GM12878 (cell line): ENCODE measurements at regions not wholly inside any gene's neighbourhood (a gene's known extent, or its start where the extent isn't known, plus 50 kb on each side); places are given as distances from the start of the nearest gene placed in this dataset.
A peak's percentile ranks its signal among the peaks of the same experiment; 100 is the strongest.

Source experiments
- ATAC-seq: fragments of 200-7000 bp; cut with Tn5 transposase; 3 replicates; pipeline ENCODE4 v1.9.1; 2020; ENCODE audit warnings: mild to moderate bottlenecking, moderate library complexity
- BruUV-seq: library from RNA; stranded (reverse); fragments of 400-500 nt; replicated peaks from 2 replicates; lab custom pipeline; 2021; lab: Mats Ljungman, UMichigan
- CTCF ChIA-PET: fragments of 300-600 bp; sonication (Branson Sonifier 250); formaldehyde crosslinking; extraction: SDS; loops from one replicate; lab custom pipeline; 2021; ENCODE audit warnings: inconsistent platforms; lab: Yijun Ruan, JAX
- POLR2A ChIA-PET: fragments of 350-600 bp; formaldehyde crosslinking; extraction: SDS; loops from one replicate; lab custom pipeline; 2021; ENCODE audit warnings: inconsistent platforms; lab: Charles Lee
- RAD21 ChIA-PET: fragments of 300-600 bp; sonication (Branson Sonifier 250); formaldehyde crosslinking; loops from one replicate; lab custom pipeline; 2023; ENCODE audit warnings: antibody characterized with exemption; ENCODE audit not compliant: unreplicated experiment; lab: Charles Lee
- SMC1A ChIA-PET: fragments of 300-600 bp; sonication (Branson Sonifier 250); formaldehyde crosslinking; loops from one replicate; lab custom pipeline; 2023; ENCODE audit not compliant: unreplicated experiment, uncharacterized antibody; lab: Charles Lee
- DNase-seq: peaks from one replicate; pipeline ENCODE4 v3.0.0-alpha.2; 2011; ENCODE audit warnings: low read depth, low spot score
- FAIRE-seq: peaks from 3 replicates; lab custom pipeline; 2011; peaks lifted over from hg19 to GRCh38; lab: Jason Lieb, UNC
- H2AFZ ChIP-seq: 2 replicates; pipeline ENCODE4 v1.6.0; 2011; ENCODE audit warnings: low read depth, low read length, control low read depth; ENCODE audit not compliant: control insufficient read depth
- H3K27ac ChIP-seq: 2 replicates; pipeline ENCODE4 v1.5.1; 2011; ENCODE audit warnings: control low read depth; ENCODE audit not compliant: control insufficient read depth, insufficient read depth
- H3K27me3 ChIP-seq, 2 experiments: replicated peaks in 1 of 2; 2 replicates each; pipeline versions ENCODE4 v1.6.0 to v1.6.1; 2011; ENCODE audit warnings: low read length in 1 of 2; ENCODE audit not compliant: control insufficient read depth in 2 of 2, insufficient read depth in 2 of 2
- H3K36me3 ChIP-seq, 2 experiments: 2 replicates each; pipeline ENCODE4 v1.5.1; 2011; ENCODE audit warnings: low read length in 1 of 2; ENCODE audit not compliant: control insufficient read depth in 2 of 2, insufficient read depth in 2 of 2
- H3K4me1 ChIP-seq: 2 replicates; pipeline ENCODE4 v1.6.1; 2011; ENCODE audit warnings: mild to moderate bottlenecking, low read length, moderate library complexity, mixed read lengths; ENCODE audit not compliant: control insufficient read depth, insufficient read depth
- H3K4me2 ChIP-seq: 2 replicates; pipeline ENCODE4 v1.6.0; 2011; ENCODE audit warnings: control low read depth; ENCODE audit not compliant: control insufficient read depth, insufficient read depth
- H3K4me3 ChIP-seq: fragments of 200-600 bp; sonication (generic); 2 replicates; pipeline ENCODE4 v1.5.1; 2016
- H3K79me2 ChIP-seq: 2 replicates; pipeline ENCODE4 v1.6.0; 2011; ENCODE audit warnings: low read length; ENCODE audit not compliant: control insufficient read depth, insufficient read depth
- H3K9ac ChIP-seq: 2 replicates; pipeline ENCODE4 v1.8.0; 2011; ENCODE audit warnings: low read length, control low read depth, mixed read lengths; ENCODE audit not compliant: control insufficient read depth, insufficient read depth
- H3K9me3 ChIP-seq: replicated peaks from 3 replicates; pipeline ENCODE4 v1.5.1; 2011; ENCODE audit warnings: mild to moderate bottlenecking, low read length; ENCODE audit not compliant: control insufficient read depth, insufficient read depth
- H4K20me1 ChIP-seq: 2 replicates; pipeline ENCODE4 v1.6.0; 2011; ENCODE audit not compliant: control insufficient read depth, insufficient read depth
- BACH1 ChIP-seq: fragments of 450-650 bp; IDR thresholded peaks from 2 replicates; pipeline ENCODE4 v1.6.1; 2017; ENCODE audit warnings: mild to moderate bottlenecking, borderline replicate concordance
- BMI1 ChIP-seq: fragments of 450-650 bp; IDR thresholded peaks from 2 replicates; pipeline ENCODE4 v1.6.1; 2016; ENCODE audit warnings: mild to moderate bottlenecking, moderate library complexity, borderline replicate concordance
- CEBPB ChIP-seq, 2 experiments: fragments of 150-350 bp in 1 of 2; IDR thresholded peaks; 2 replicates each; pipeline ENCODE4 v1.6.1; 2012 to 2014; ENCODE audit warnings: low read depth in 2 of 2, low read length in 2 of 2, borderline replicate concordance in 1 of 2, inconsistent platforms in 1 of 2
- DPF2 ChIP-seq: fragments of 450-650 bp; IDR thresholded peaks from 2 replicates; pipeline ENCODE4 v1.6.1; 2017; ENCODE audit warnings: mild to moderate bottlenecking
- ESRRA ChIP-seq: IDR thresholded peaks from 2 replicates; pipeline ENCODE4 v1.6.1; 2012; ENCODE audit warnings: mild to moderate bottlenecking, low read length, improper control_type of control experiment
- HDAC6 ChIP-seq: fragments of 200-600 bp; sonication (generic); IDR thresholded peaks from one replicate; pipeline ENCODE4 v1.8.0; 2017; ENCODE audit warnings: antibody characterized with exemption; ENCODE audit not compliant: unreplicated experiment
- IKZF1 ChIP-seq: fragments of 450-650 bp; conservative IDR thresholded peaks from 2 replicates; pipeline ENCODE4 v1.6.1; 2017; ENCODE audit warnings: antibody characterized with exemption, mild to moderate bottlenecking
- IKZF2 ChIP-seq, 2 experiments: fragments of 450-650 bp; IDR thresholded peaks; 2 replicates each; pipeline ENCODE4 v1.6.1; 2017; ENCODE audit warnings: mild to moderate bottlenecking in 2 of 2, moderate library complexity in 2 of 2
- JUNB ChIP-seq: IDR thresholded peaks from 2 replicates; pipeline ENCODE4 v1.6.1; 2016; ENCODE audit warnings: antibody characterized with exemption, mild to moderate bottlenecking
- JUND ChIP-seq: IDR thresholded peaks from 2 replicates; pipeline ENCODE4 v1.6.1; 2012; ENCODE audit warnings: low read depth, mild to moderate bottlenecking, low read length, improper control_type of control experiment, moderate library complexity
- KAT2A ChIP-seq: conservative IDR thresholded peaks from 2 replicates; pipeline ENCODE4 v1.6.1; 2011; ENCODE audit warnings: low read depth, low read length; ENCODE audit not compliant: control insufficient read depth
- KLF5 ChIP-seq: fragments of 450-650 bp; IDR thresholded peaks from 2 replicates; pipeline ENCODE4 v1.6.1; 2014; ENCODE audit warnings: mild to moderate bottlenecking; ENCODE audit not compliant: partially characterized antibody
- MEF2B ChIP-seq: fragments of 450-650 bp; IDR thresholded peaks from 2 replicates; pipeline ENCODE4 v1.6.1; 2018; ENCODE audit warnings: mild to moderate bottlenecking, moderate library complexity; ENCODE audit not compliant: partially characterized antibody, poor library complexity, severe bottlenecking
- MYC ChIP-seq: IDR thresholded peaks from 2 replicates; pipeline ENCODE4 v1.6.1; 2011; ENCODE audit warnings: mild to moderate bottlenecking, low read length, moderate library complexity, inconsistent platforms; ENCODE audit not compliant: insufficient read depth, insufficient replicate concordance, insufficient read length, severe bottlenecking
- NFIC ChIP-seq: IDR thresholded peaks from 2 replicates; pipeline ENCODE4 v1.6.1; 2012; ENCODE audit warnings: low read depth, mild to moderate bottlenecking, inconsistent platforms, low read length, moderate library complexity
- NR2F1 ChIP-seq: fragments of 450-650 bp; conservative IDR thresholded peaks from 2 replicates; pipeline ENCODE4 v1.6.1; 2017; ENCODE audit warnings: mild to moderate bottlenecking
- RAD51 ChIP-seq: fragments of 450-650 bp; IDR thresholded peaks from 2 replicates; pipeline ENCODE4 v1.6.1; 2016; ENCODE audit warnings: moderate library complexity, mild to moderate bottlenecking, inconsistent platforms
- RB1 ChIP-seq: fragments of 450-650 bp; formaldehyde crosslinking; IDR thresholded peaks from 2 replicates; pipeline ENCODE4 v1.6.1; 2017; ENCODE audit warnings: mild to moderate bottlenecking, borderline replicate concordance
- RCOR1 ChIP-seq: conservative IDR thresholded peaks from 2 replicates; pipeline ENCODE4 v1.6.1; 2012; ENCODE audit warnings: low read depth, low read length, improper control_type of control experiment
- RFX5 ChIP-seq: IDR thresholded peaks from 2 replicates; pipeline ENCODE4 v1.6.1; 2011; ENCODE audit warnings: low read depth, low read length, improper control_type of control experiment
- SPI1 ChIP-seq: IDR thresholded peaks from 2 replicates; pipeline ENCODE4 v1.6.1; 2011; ENCODE audit warnings: low read depth, mild to moderate bottlenecking, low read length, moderate library complexity, borderline replicate concordance; ENCODE audit not compliant: insufficient read depth
- TCF12 ChIP-seq: IDR thresholded peaks from 2 replicates; pipeline ENCODE4 v1.6.1; 2011; ENCODE audit warnings: low read depth, mild to moderate bottlenecking, low read length
- ZNF274 ChIP-seq: IDR thresholded peaks from one replicate; pipeline ENCODE4 v1.8.0; 2011; ENCODE audit not compliant: insufficient read length, insufficient read depth
- WGBS: methylation state at CpG from one replicate; pipeline ENCODE4 v1.1.6; 2016; ENCODE audit warnings: low lambda C conversion rate; ENCODE audit not compliant: insufficient replicate concordance, insufficient coverage; ENCODE audit errors: missing lambda C conversion rate; 5-methylcytosine and 5-hydroxymethylcytosine counted together
- in situ Hi-C: fragments of 300-500 bp; cut with MboI; formaldehyde crosslinking; loops from 9 replicates; pipeline ENCODE4 v1.14.3; 2018; ENCODE audit warnings: mixed read lengths
- intact Hi-C: fragments of 100-400 bp; cut with micrococcal nuclease; formaldehyde crosslinking; loops from one replicate; pipeline ENCODE4 v1.14.2; 2022; ENCODE audit not compliant: unreplicated experiment
- TF ChIP-seq, protein P1 (sequence below): IDR thresholded peaks from 2 replicates; pipeline ENCODE4 v1.6.1; 2012; ENCODE audit warnings: low read length, inconsistent platforms
- TF ChIP-seq, protein P2 (sequence below): fragments of 450-650 bp; IDR thresholded peaks from 2 replicates; pipeline ENCODE4 v1.6.1; 2016; ENCODE audit warnings: mild to moderate bottlenecking

- TF ChIP-seq MEF2B (no peak), DPF2 (no peak), RAD51 (no peak), SPI1 (no peak), TCF12 (no peak), HDAC6 (no peak), BACH1 (no peak), NFIC (no peak), RCOR1 (no peak)
Observed at GRCh38 chr10:4515721-4516120, 310.3 kb upstream of the AKR1E2 start (continued).

GRCh38 chr10:4514445-4515108 lies 311.4 kb upstream of the AKR1E2 start:
- BruUV-seq = no TSS peak
- ATAC-seq = peak; percentile 65
- H2AFZ ChIP-seq = peak overlapping the region; percentile 41; the same call in 1 of the 2 replicates
- H3K4me1 ChIP-seq = peaks cover 9% of the 10 kb centered on the region
- ChIA-PET CTCF (no interaction called here), POLR2A (no interaction called here), RAD21 (no interaction called here), SMC1A (no interaction called here)
- no peaks in the 10 kb centered on the region for H3K27me3 ChIP-seq
- H3K27ac ChIP-seq = no peak overlapping the region
- DNase-seq = peak; percentile 13
- H3K4me3 ChIP-seq = no peak overlapping the region
- intact Hi-C loops (no loop called here), in situ Hi-C loops (no loop called here)
- no peaks in the 10 kb centered on the region for H4K20me1 ChIP-seq
- peak overlapping the region; percentile 61 for H3K4me2 ChIP-seq
- H3K79me2 ChIP-seq = no peaks in the 10 kb centered on the region
- 5% methylated on average over 19 of the region's 19 CpGs for WGBS
- no peaks in the 10 kb centered on the region for H3K36me3 ChIP-seq
- FAIRE-seq = peak; percentile 61
- H3K9ac ChIP-seq = no peak overlapping the region
- no peaks in the 10 kb centered on the region for H3K9me3 ChIP-seq
- TF ChIP-seq, protein P1, sequence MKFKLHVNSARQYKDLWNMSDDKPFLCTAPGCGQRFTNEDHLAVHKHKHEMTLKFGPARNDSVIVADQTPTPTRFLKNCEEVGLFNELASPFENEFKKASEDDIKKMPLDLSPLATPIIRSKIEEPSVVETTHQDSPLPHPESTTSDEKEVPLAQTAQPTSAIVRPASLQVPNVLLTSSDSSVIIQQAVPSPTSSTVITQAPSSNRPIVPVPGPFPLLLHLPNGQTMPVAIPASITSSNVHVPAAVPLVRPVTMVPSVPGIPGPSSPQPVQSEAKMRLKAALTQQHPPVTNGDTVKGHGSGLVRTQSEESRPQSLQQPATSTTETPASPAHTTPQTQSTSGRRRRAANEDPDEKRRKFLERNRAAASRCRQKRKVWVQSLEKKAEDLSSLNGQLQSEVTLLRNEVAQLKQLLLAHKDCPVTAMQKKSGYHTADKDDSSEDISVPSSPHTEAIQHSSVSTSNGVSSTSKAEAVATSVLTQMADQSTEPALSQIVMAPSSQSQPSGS = no peak
- TF ChIP-seq, protein P2, sequence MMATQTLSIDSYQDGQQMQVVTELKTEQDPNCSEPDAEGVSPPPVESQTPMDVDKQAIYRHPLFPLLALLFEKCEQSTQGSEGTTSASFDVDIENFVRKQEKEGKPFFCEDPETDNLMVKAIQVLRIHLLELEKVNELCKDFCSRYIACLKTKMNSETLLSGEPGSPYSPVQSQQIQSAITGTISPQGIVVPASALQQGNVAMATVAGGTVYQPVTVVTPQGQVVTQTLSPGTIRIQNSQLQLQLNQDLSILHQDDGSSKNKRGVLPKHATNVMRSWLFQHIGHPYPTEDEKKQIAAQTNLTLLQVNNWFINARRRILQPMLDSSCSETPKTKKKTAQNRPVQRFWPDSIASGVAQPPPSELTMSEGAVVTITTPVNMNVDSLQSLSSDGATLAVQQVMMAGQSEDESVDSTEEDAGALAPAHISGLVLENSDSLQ = no peak
- TF ChIP-seq KLF5 (no peak), ESRRA (no peak), JUND (no peak), JUNB (no peak), MYC (no peak), DPF2 (peak; percentile 67; the same call in 1 of the 2 replicates), CEBPB (IDR thresholded peaks at IDR 0.05; ENCODE audit: borderline replicate concordance in 1 of 2, low read depth in 2 of 2, low read length in 2 of 2) (no peak), KAT2A (no peak), NR2F1 (0 out of 2 replicates have a peak, but pooled peaks have one; percentile 18), RB1 (no peak), IKZF2 (IDR thresholded peaks at IDR 0.05) (peak; percentile 36 to 64), BMI1 (no peak), IKZF1 (peak; percentile 69; the same call in 1 of the 2 replicates), ZNF274 (no peak), RFX5 (no peak)
